DND-41 (cell line): ENCODE measurements at regions not wholly inside any gene's neighbourhood (a gene's known extent, or its start where the extent isn't known, plus 50 kb on each side); places are given as distances from the start of the nearest gene placed in this dataset.

Experiments used
- EZH2 ChIP-seq: IDR thresholded peaks from 3 replicates; pipeline ENCODE4 v1.6.1; 2012; ENCODE audit warnings: borderline replicate concordance, low read depth, mild to moderate bottlenecking, moderate library complexity, low read length, inconsistent platforms; ENCODE audit not compliant: severe bottlenecking
- TF ChIP-seq, protein P1 (sequence below): IDR thresholded peaks from 2 replicates; pipeline ENCODE4 v1.5.1; 2012; ENCODE audit warnings: borderline replicate concordance, low read length, moderate library complexity, mild to moderate bottlenecking; ENCODE audit not compliant: poor library complexity, severe bottlenecking; ENCODE audit errors: extremely low read depth

DNA sequence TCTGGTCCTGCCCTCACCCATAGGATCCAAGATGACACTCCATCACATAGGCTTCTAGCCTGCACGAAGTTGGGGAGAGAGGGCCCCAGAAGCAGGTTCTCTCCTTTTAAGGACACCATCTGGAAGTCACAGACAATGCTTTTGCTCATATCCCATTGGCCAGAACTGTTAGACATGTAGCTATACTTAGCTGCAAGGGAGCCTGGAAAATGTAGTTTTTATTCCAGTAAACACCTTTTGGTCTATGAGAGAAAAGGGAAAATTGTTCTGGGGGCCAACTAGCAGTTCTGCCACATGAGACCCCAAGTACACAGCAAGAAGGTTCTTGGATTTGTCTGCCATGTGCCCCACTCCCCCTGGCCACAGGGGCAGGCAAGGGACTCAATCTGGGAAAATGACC lies 206.1 kb downstream of the ZFP36L2 start:
- TF ChIP-seq, protein P1, sequence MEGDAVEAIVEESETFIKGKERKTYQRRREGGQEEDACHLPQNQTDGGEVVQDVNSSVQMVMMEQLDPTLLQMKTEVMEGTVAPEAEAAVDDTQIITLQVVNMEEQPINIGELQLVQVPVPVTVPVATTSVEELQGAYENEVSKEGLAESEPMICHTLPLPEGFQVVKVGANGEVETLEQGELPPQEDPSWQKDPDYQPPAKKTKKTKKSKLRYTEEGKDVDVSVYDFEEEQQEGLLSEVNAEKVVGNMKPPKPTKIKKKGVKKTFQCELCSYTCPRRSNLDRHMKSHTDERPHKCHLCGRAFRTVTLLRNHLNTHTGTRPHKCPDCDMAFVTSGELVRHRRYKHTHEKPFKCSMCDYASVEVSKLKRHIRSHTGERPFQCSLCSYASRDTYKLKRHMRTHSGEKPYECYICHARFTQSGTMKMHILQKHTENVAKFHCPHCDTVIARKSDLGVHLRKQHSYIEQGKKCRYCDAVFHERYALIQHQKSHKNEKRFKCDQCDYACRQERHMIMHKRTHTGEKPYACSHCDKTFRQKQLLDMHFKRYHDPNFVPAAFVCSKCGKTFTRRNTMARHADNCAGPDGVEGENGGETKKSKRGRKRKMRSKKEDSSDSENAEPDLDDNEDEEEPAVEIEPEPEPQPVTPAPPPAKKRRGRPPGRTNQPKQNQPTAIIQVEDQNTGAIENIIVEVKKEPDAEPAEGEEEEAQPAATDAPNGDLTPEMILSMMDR, result no peak
- TF ChIP-seq EZH2, result no peak
